ENCODE measurements at regions not wholly inside any gene's neighbourhood (a gene's known extent, or its start where the extent isn't known, plus 50 kb on each side); places are given as distances from the start of the nearest gene placed in this dataset.
A peak's percentile ranks its signal among the peaks of the same experiment; 100 is the strongest.

DNA sequence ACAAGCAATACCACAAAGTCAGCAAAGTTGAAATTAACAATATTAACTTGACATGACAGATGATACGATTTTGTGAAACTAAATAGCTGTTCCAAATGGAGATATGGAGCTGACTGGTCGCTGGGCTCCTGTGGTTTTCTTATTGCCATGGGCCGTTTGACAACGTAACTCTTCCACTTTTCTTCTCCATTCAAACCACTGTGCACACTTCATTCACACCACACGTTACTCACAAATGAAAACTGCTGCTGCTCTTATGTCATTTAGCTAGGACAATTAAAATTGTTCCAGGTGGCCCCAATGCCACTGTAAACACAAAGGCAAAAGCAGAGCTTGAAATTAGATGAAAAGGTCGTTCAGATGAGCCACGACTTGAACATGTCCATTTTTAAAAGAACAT lies 94.0 kb upstream of the VGLL4 start:
- no peak overlapping the region for H3K4me3 ChIP-seq (ENCODE audit: low read depth in 2 of 2, low read length in 1 of 2)
- POLR2A ChIA-PET: interaction anchor here (0.5 kb wide), 1 partner anchor 35 kb away, joined by 3 read pairs; no protein-coding TSS in a partner anchor
- peaks cover 5 to 14% of the 10 kb centered on the region in 2 experiments; a peak in 3 of 4 replicates for H3K4me1 ChIP-seq (ENCODE audit: control insufficient read depth in 1 of 2, insufficient read depth in 2 of 2, low read depth in 1 of 2, low read length in 1 of 2)
- H3K27ac ChIP-seq (ENCODE audit: low read depth in 2 of 2, low read length in 1 of 2): no peak overlapping the region
- CTCF ChIA-PET: interaction anchor here (0.9 to 3.1 kb wide), 4 partner anchors 36 to 359 kb away, joined by 3 to 8 read pairs (median 4); no protein-coding TSS in a partner anchor
- 68% methylated on average over 7 of the region's 7 CpGs for WGBS (ENCODE audit: low lambda C conversion rate)
- DNase-seq: no peak
- TF ChIP-seq, protein P1, sequence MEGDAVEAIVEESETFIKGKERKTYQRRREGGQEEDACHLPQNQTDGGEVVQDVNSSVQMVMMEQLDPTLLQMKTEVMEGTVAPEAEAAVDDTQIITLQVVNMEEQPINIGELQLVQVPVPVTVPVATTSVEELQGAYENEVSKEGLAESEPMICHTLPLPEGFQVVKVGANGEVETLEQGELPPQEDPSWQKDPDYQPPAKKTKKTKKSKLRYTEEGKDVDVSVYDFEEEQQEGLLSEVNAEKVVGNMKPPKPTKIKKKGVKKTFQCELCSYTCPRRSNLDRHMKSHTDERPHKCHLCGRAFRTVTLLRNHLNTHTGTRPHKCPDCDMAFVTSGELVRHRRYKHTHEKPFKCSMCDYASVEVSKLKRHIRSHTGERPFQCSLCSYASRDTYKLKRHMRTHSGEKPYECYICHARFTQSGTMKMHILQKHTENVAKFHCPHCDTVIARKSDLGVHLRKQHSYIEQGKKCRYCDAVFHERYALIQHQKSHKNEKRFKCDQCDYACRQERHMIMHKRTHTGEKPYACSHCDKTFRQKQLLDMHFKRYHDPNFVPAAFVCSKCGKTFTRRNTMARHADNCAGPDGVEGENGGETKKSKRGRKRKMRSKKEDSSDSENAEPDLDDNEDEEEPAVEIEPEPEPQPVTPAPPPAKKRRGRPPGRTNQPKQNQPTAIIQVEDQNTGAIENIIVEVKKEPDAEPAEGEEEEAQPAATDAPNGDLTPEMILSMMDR (IDR thresholded peaks at IDR 0.05): no peak
- no peak for TF ChIP-seq CHD2 (IDR thresholded peaks at IDR 0.05; ENCODE audit: low read length, partially characterized antibody)
- TF ChIP-seq TCF12 (IDR thresholded peaks at IDR 0.05): no peak
- no peak for TF ChIP-seq FOXM1 (IDR thresholded peaks at IDR 0.05; ENCODE audit: low read depth)
- TF ChIP-seq, protein P2, sequence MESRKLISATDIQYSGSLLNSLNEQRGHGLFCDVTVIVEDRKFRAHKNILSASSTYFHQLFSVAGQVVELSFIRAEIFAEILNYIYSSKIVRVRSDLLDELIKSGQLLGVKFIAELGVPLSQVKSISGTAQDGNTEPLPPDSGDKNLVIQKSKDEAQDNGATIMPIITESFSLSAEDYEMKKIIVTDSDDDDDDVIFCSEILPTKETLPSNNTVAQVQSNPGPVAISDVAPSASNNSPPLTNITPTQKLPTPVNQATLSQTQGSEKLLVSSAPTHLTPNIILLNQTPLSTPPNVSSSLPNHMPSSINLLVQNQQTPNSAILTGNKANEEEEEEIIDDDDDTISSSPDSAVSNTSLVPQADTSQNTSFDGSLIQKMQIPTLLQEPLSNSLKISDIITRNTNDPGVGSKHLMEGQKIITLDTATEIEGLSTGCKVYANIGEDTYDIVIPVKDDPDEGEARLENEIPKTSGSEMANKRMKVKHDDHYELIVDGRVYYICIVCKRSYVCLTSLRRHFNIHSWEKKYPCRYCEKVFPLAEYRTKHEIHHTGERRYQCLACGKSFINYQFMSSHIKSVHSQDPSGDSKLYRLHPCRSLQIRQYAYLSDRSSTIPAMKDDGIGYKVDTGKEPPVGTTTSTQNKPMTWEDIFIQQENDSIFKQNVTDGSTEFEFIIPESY (IDR thresholded peaks at IDR 0.05; ENCODE audit: borderline replicate concordance, low read depth): no peak
- TF ChIP-seq SIN3A (IDR thresholded peaks at IDR 0.05; ENCODE audit: borderline replicate concordance, low read depth, low read length): no peak
- TF ChIP-seq EP300 (IDR thresholded peaks at IDR 0.05; ENCODE audit: borderline replicate concordance in 1 of 2, low read depth in 1 of 2, low read length in 1 of 2): no peak
- H4K20me1 ChIP-seq (ENCODE audit: insufficient read depth): no peaks in the 10 kb centered on the region
- H3K27me3 ChIP-seq (ENCODE audit: insufficient read depth): no peaks in the 10 kb centered on the region
- H3K9ac ChIP-seq: no peak overlapping the region
- H3K9me3 ChIP-seq: no peaks in the 10 kb centered on the region
- H3K79me2 ChIP-seq (ENCODE audit: insufficient read depth): no peaks in the 10 kb centered on the region
- H3K36me3 ChIP-seq (replicated peaks in 1 of 2; ENCODE audit: control insufficient read depth in 1 of 2, insufficient read depth in 2 of 2, low read length in 1 of 2): no peaks in the 10 kb centered on the region
- H3K4me2 ChIP-seq: no peak overlapping the region
- H3F3A ChIP-seq (replicated peaks; ENCODE audit: insufficient read depth): no peaks in the 10 kb centered on the region
- no peaks in the 10 kb centered on the region for H3K9me2 ChIP-seq
- no peak overlapping the region for H2AFZ ChIP-seq (ENCODE audit: low read depth)

DNA sequence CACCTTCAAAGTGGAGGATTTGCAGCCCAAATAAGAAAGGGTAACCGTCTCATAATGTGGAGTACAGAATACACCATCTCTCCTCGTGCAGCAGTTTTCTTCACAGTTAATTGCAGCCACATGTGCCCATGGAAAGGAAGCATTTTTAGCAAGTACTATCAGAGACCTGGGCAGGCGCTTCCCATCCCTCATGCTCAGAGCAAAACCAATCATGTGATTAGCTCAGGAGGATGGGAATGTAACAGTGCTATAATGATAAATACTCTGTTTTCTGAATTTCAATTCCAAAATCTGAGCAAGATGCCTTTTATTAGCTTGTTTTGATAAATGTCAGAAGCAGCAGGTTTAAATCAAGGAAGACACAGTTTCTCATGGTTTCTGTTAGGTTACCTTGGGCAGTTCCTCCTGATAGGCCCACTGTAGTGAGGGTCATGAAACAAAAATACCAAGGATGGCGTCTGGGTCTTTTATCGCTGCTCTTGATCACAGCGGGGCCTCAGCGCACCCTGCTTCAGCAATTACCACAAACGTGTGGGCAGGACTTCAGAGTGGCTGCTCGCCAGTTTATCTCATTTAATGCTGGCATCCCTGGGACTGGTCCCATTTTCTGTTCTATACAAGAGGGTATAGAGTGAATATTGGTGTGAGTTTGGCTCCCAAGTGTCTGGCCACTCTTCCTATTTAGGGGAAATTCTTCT lies 92.6 kb upstream of the VGLL4 start:
- Histone ChIP-seq H3K36me3 (replicated peaks in 1 of 2; ENCODE audit: control insufficient read depth in 1 of 2, insufficient read depth in 2 of 2, low read length in 1 of 2) (no peaks in the 10 kb centered on the region), H3K27me3 (ENCODE audit: insufficient read depth) (no peaks in the 10 kb centered on the region), H3K9me2 (no peaks in the 10 kb centered on the region), H4K20me1 (ENCODE audit: insufficient read depth) (no peaks in the 10 kb centered on the region), H3K9ac (no peak overlapping the region), H2AFZ (ENCODE audit: low read depth) (no peak overlapping the region), H3K4me1 (ENCODE audit: control insufficient read depth in 1 of 2, insufficient read depth in 2 of 2, low read depth in 1 of 2, low read length in 1 of 2) (peaks cover 5 to 14% of the 10 kb centered on the region in 2 experiments; a peak in 3 of 4 replicates), H3K4me3 (ENCODE audit: low read depth in 2 of 2, low read length in 1 of 2) (no peak overlapping the region), H3F3A (replicated peaks; ENCODE audit: insufficient read depth) (no peaks in the 10 kb centered on the region), H3K79me2 (ENCODE audit: insufficient read depth) (no peaks in the 10 kb centered on the region), H3K27ac (ENCODE audit: low read depth in 2 of 2, low read length in 1 of 2) (peak overlapping the region; percentile 4 to 72; a peak in 3 of 4 replicates), H3K4me2 (no peak overlapping the region), H3K9me3 (no peaks in the 10 kb centered on the region)
- ChIA-PET POLR2A (no interaction called here), CTCF (interaction anchor here (1.0 to 3.1 kb wide), 2 partner anchors 38 to 41 kb away, joined by 3 to 8 read pairs; no protein-coding TSS in a partner anchor)
- peak; percentile 71 for DNase-seq
- WGBS (ENCODE audit: low lambda C conversion rate): 29% methylated on average over 9 of the region's 9 CpGs
- no peak for TF ChIP-seq JUND (IDR thresholded peaks at IDR 0.05)
- TF ChIP-seq GABPA (IDR thresholded peaks at IDR 0.05; ENCODE audit: low read depth): no peak
- no peak for TF ChIP-seq ELF1 (IDR thresholded peaks at IDR 0.05)
- TF ChIP-seq NRF1 (IDR thresholded peaks at IDR 0.05; ENCODE audit: low read depth, low read length): 0 out of 2 replicates have a peak, but pooled peaks have one; percentile 31
- TF ChIP-seq EP300 (IDR thresholded peaks at IDR 0.05; ENCODE audit: borderline replicate concordance in 1 of 2, low read depth in 1 of 2, low read length in 1 of 2): peak; percentile 20 to 46; a peak in 2 of 4 replicates
- TF ChIP-seq SIN3A (IDR thresholded peaks at IDR 0.05; ENCODE audit: borderline replicate concordance, low read depth, low read length): no peak
- no peak for TF ChIP-seq MEF2A (IDR thresholded peaks at IDR 0.05; ENCODE audit: borderline replicate concordance, low read depth)
- no peak for TF ChIP-seq YY1 (IDR thresholded peaks at IDR 0.05; ENCODE audit: low read depth)
- no peak for TF ChIP-seq FOXM1 (IDR thresholded peaks at IDR 0.05; ENCODE audit: low read depth)
- 0 out of 2 replicates have a peak, but pooled peaks have one; percentile 25 for TF ChIP-seq RCOR1 (IDR thresholded peaks at IDR 0.05; ENCODE audit: low read length)
- TF ChIP-seq EZH2phosphoT487 (IDR thresholded peaks at IDR 0.05; ENCODE audit: borderline replicate concordance, low read depth): no peak
- TF ChIP-seq RXRA (IDR thresholded peaks at IDR 0.05; ENCODE audit: borderline replicate concordance, low read depth): no peak
- TF ChIP-seq SMC3 (IDR thresholded peaks at IDR 0.05; ENCODE audit: low read depth, low read length): no peak
- TF ChIP-seq, protein P3, sequence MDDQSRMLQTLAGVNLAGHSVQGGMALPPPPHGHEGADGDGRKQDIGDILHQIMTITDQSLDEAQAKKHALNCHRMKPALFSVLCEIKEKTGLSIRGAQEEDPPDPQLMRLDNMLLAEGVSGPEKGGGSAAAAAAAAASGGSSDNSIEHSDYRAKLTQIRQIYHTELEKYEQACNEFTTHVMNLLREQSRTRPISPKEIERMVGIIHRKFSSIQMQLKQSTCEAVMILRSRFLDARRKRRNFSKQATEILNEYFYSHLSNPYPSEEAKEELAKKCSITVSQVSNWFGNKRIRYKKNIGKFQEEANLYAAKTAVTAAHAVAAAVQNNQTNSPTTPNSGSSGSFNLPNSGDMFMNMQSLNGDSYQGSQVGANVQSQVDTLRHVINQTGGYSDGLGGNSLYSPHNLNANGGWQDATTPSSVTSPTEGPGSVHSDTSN (IDR thresholded peaks at IDR 0.05): peak; percentile 69
- TF ChIP-seq TEAD4 (IDR thresholded peaks at IDR 0.05; ENCODE audit: borderline replicate concordance, insufficient read depth): 0 out of 2 replicates have a peak, but pooled peaks have one; percentile 44
- TF ChIP-seq, protein P2 (IDR thresholded peaks at IDR 0.05; ENCODE audit: borderline replicate concordance, low read depth): no peak
- TF ChIP-seq CHD2 (IDR thresholded peaks at IDR 0.05; ENCODE audit: low read length, partially characterized antibody): no peak
- TF ChIP-seq TCF12 (IDR thresholded peaks at IDR 0.05): peak; percentile 92

Data from SK-N-SH (cell line).